ENCODE measurements at regions not wholly inside any gene's neighbourhood (a gene's known extent, or its start where the extent isn't known, plus 50 kb on each side); places are given as distances from the start of the nearest gene placed in this dataset.
"Not testable (repeated sequence)": the region's sequence is repeated elsewhere in the genome, so short reads cannot be mapped to it uniquely, and the experiment has no call there.

- no peak for DNase-seq (ENCODE audit: low read depth)
- no peak for TF ChIP-seq MYC (IDR thresholded peaks at IDR 0.05; ENCODE audit: low read depth, low read length)
- TF ChIP-seq, protein P1, sequence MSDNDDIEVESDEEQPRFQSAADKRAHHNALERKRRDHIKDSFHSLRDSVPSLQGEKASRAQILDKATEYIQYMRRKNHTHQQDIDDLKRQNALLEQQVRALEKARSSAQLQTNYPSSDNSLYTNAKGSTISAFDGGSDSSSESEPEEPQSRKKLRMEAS (IDR thresholded peaks at IDR 0.05; ENCODE audit: low read depth, low read length) = no peak
- no peak for TF ChIP-seq POLR2A (IDR thresholded peaks at IDR 0.05; ENCODE audit: extremely low read depth, insufficient read length)
- TF ChIP-seq, protein P2, sequence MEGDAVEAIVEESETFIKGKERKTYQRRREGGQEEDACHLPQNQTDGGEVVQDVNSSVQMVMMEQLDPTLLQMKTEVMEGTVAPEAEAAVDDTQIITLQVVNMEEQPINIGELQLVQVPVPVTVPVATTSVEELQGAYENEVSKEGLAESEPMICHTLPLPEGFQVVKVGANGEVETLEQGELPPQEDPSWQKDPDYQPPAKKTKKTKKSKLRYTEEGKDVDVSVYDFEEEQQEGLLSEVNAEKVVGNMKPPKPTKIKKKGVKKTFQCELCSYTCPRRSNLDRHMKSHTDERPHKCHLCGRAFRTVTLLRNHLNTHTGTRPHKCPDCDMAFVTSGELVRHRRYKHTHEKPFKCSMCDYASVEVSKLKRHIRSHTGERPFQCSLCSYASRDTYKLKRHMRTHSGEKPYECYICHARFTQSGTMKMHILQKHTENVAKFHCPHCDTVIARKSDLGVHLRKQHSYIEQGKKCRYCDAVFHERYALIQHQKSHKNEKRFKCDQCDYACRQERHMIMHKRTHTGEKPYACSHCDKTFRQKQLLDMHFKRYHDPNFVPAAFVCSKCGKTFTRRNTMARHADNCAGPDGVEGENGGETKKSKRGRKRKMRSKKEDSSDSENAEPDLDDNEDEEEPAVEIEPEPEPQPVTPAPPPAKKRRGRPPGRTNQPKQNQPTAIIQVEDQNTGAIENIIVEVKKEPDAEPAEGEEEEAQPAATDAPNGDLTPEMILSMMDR (IDR thresholded peaks at IDR 0.05; ENCODE audit: low read depth, low read length) = no peak
- no peak overlapping the region for H3K4me3 ChIP-seq (ENCODE audit: low read depth, low read length)
Observed at GRCh38 chr17:53627511-53627910, 195.2 kb upstream of the KIF2B start.

GRCh38 chr17:53626286-53626685, 196.4 kb upstream of the KIF2B start:
- no peak for DNase-seq (ENCODE audit: low read depth)
- H3K4me3 ChIP-seq (ENCODE audit: low read depth, low read length) = no peak overlapping the region
- TF ChIP-seq, protein P2 (IDR thresholded peaks at IDR 0.05; ENCODE audit: low read depth, low read length) = no peak
- TF ChIP-seq, protein P1 (IDR thresholded peaks at IDR 0.05; ENCODE audit: low read depth, low read length) = no peak
- no peak for TF ChIP-seq MYC (IDR thresholded peaks at IDR 0.05; ENCODE audit: low read depth, low read length)
- TF ChIP-seq POLR2A (IDR thresholded peaks at IDR 0.05; ENCODE audit: extremely low read depth, insufficient read length) = no peak

DNA sequence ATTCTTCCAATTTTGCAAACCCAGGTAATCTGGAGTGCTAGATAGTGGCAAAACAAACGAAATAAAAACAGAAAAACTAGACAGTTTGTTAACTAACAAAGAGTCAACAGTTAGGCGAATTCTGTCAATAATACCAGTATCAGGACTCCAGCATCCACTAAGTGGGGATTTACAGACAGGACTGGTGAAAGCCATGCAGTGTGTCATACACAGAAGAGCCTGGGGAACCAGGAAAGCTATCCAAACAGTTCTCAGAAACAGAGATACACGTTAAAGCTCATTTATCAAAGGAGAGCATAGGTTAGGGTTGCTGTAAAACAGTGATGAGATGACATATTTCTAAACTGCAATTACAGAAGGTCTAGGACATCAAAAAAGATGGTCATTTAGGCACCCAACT, 203.7 kb upstream of the KIF2B start:
- TF ChIP-seq MYC (IDR thresholded peaks at IDR 0.05; ENCODE audit: low read depth, low read length) (no peak), POLR2A (IDR thresholded peaks at IDR 0.05; ENCODE audit: extremely low read depth, insufficient read length) (no peak)
- TF ChIP-seq, protein P2 (IDR thresholded peaks at IDR 0.05; ENCODE audit: low read depth, low read length) = no peak
- TF ChIP-seq, protein P1 (IDR thresholded peaks at IDR 0.05; ENCODE audit: low read depth, low read length) = no peak

DNA sequence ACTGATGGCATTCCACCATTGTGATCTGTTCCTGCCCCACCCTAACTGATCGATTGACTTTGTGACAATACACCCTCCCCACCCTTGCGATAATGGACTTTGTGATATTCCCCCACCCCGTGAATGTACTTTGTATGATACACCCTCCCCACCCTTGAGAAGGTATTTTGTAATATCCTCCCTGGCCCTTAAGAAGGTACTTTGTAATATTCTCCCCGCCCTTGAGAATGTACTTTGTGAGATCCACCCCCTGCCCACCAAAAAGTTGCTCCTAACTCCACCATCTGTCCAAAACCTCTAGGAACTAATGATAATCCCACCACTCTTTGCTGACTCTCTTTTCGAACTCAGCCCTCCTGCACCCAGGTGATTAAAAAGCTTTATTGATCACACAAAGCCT, 214.5 kb upstream of the KIF2B start:
- DNase-seq (ENCODE audit: low read depth); H3K4me3 ChIP-seq (ENCODE audit: low read depth, low read length): not testable (repeated sequence)

More for the DNA sequence above, 203.7 kb upstream of the KIF2B start:
- no peak for DNase-seq (ENCODE audit: low read depth)
- H3K4me3 ChIP-seq (ENCODE audit: low read depth, low read length) = no peak overlapping the region

GRCh38 chr17:53607475-53607874, 215.3 kb upstream of the KIF2B start:
- no peak for DNase-seq (ENCODE audit: low read depth)
- no peak overlapping the region for H3K4me3 ChIP-seq (ENCODE audit: low read depth, low read length)
- TF ChIP-seq, protein P1 (IDR thresholded peaks at IDR 0.05; ENCODE audit: low read depth, low read length) = no peak
- TF ChIP-seq, protein P2 (IDR thresholded peaks at IDR 0.05; ENCODE audit: low read depth, low read length) = no peak
- TF ChIP-seq POLR2A (IDR thresholded peaks at IDR 0.05; ENCODE audit: extremely low read depth, insufficient read length) (no peak), MYC (IDR thresholded peaks at IDR 0.05; ENCODE audit: low read depth, low read length) (no peak)

- DNase-seq (ENCODE audit: low read depth) = no peak
- no peak overlapping the region for H3K4me3 ChIP-seq (ENCODE audit: low read depth, low read length)
- TF ChIP-seq, protein P2 (IDR thresholded peaks at IDR 0.05; ENCODE audit: low read depth, low read length) = no peak
- TF ChIP-seq, protein P1 (IDR thresholded peaks at IDR 0.05; ENCODE audit: low read depth, low read length) = no peak
- TF ChIP-seq POLR2A (IDR thresholded peaks at IDR 0.05; ENCODE audit: extremely low read depth, insufficient read length) (no peak), MYC (IDR thresholded peaks at IDR 0.05; ENCODE audit: low read depth, low read length) (no peak)
Observed at GRCh38 chr17:53588317-53588716, 234.4 kb upstream of the KIF2B start.
